K562 (cell line): ENCODE measurements at regions not wholly inside any gene's neighbourhood (a gene's known extent, or its start where the extent isn't known, plus 50 kb on each side); places are given as distances from the start of the nearest gene placed in this dataset.

Source experiments
- ATAC-seq: fragments of 200-7000 bp; cut with Tn5 transposase; 3 replicates; pipeline ENCODE4 v1.9.1; 2020; ENCODE audit warnings: moderate library complexity
- BruUV-seq: library from RNA; stranded (reverse); fragments of 400-500 nt; replicated peaks from 2 replicates; lab custom pipeline; 2021; lab: Mats Ljungman, UMichigan
- CTCF ChIA-PET: fragments of 300-600 bp; formaldehyde crosslinking; extraction: SDS; loops from one replicate; lab custom pipeline; 2021; ENCODE audit warnings: low intra/inter-chr PET ratio; lab: Yijun Ruan, JAX
- POLR2A ChIA-PET: fragments of 300-600, 350-650 bp; sonication (Branson Sonifier 250); formaldehyde crosslinking; extraction: SDS; loops from one replicate; lab custom pipeline; 2021; ENCODE audit warnings: antibody characterized with exemption, inconsistent platforms; lab: Yijun Ruan, JAX
- DNase-seq, 4 experiments: peaks; one replicate each; pipeline versions ENCODE4 v3.0.0 to v3.0.0-alpha.2; 2011 to 2018; ENCODE audit warnings: low spot score in 3 of 4, mixed read lengths in 3 of 4; ENCODE audit errors: extremely low read depth in 1 of 4
- FAIRE-seq: peaks from 2 replicates; lab custom pipeline; 2011; peaks lifted over from hg19 to GRCh38; lab: Jason Lieb, UNC
- H2AFZ ChIP-seq: 2 replicates; pipeline ENCODE4 v1.6.0; 2011; ENCODE audit warnings: low read depth, low read length, control low read depth, inconsistent platforms
- H3K27ac ChIP-seq: fragments of 200-600 bp; 3 replicates; pipeline ENCODE4 v1.8.0; 2011; ENCODE audit warnings: low read depth, mild to moderate bottlenecking, control low read depth, inconsistent platforms, low read length, moderate library complexity, mixed read lengths; ENCODE audit errors: extremely low read depth
- H3K27me3 ChIP-seq, 2 experiments: fragments of 300-600 bp in 1 of 2; 2 replicates in 1 of 2; 3 replicates in 1 of 2; pipeline versions ENCODE4 v1.6.0 to v1.8.0; 2011; ENCODE audit warnings: inconsistent platforms in 2 of 2, low read length in 2 of 2, mild to moderate bottlenecking in 1 of 2, mixed read lengths in 1 of 2, moderate library complexity in 1 of 2; ENCODE audit not compliant: control insufficient read depth in 2 of 2, insufficient read depth in 2 of 2
- H3K36me3 ChIP-seq: fragments of 300-600 bp; 3 replicates; pipeline ENCODE4 v1.8.0; 2011; ENCODE audit warnings: mild to moderate bottlenecking, low read length, inconsistent platforms; ENCODE audit not compliant: control insufficient read depth, insufficient read depth
- H3K4me1 ChIP-seq, 2 experiments: fragments of 200-600 bp in 1 of 2; replicated peaks in 1 of 2; 2 replicates in 1 of 2; 3 replicates in 1 of 2; pipeline versions ENCODE4 v1.5.1 to v1.8.0; 2011; ENCODE audit warnings: inconsistent platforms in 2 of 2, low read length in 2 of 2, mild to moderate bottlenecking in 1 of 2, mixed read lengths in 1 of 2, moderate library complexity in 1 of 2; ENCODE audit not compliant: control insufficient read depth in 2 of 2, insufficient read depth in 2 of 2
- H3K4me2 ChIP-seq: 2 replicates; pipeline ENCODE4 v1.6.1; 2011; ENCODE audit warnings: low read length, control low read depth, inconsistent platforms, mixed read lengths; ENCODE audit not compliant: insufficient read depth
- H3K4me3 ChIP-seq: fragments of 200-600 bp; sonication (generic), shearing (Covaris generic); 2 replicates; pipeline ENCODE4 v1.5.1; 2016; ENCODE audit warnings: control low read depth, inconsistent platforms
- H3K79me2 ChIP-seq: fragments of 200-600 bp; 3 replicates; pipeline ENCODE4 v1.8.0; 2011; ENCODE audit warnings: low read length, inconsistent platforms; ENCODE audit not compliant: control insufficient read depth, insufficient read depth
- H3K9ac ChIP-seq, 2 experiments: 2 replicates each; pipeline versions ENCODE4 v1.6.0 to v1.6.1; 2011; ENCODE audit warnings: low read depth in 2 of 2, low read length in 2 of 2, control low read depth in 1 of 2, inconsistent platforms in 1 of 2, mild to moderate bottlenecking in 1 of 2, mixed read lengths in 1 of 2; ENCODE audit not compliant: insufficient read depth in 1 of 2
- H3K9me1 ChIP-seq: one replicate; pipeline ENCODE4 v1.6.0; 2011; ENCODE audit warnings: inconsistent platforms, mild to moderate bottlenecking, low read length, moderate library complexity; ENCODE audit not compliant: control insufficient read depth, insufficient read depth
- H3K9me3 ChIP-seq: replicated peaks from 2 replicates; pipeline ENCODE4 v1.5.1; 2011; ENCODE audit warnings: low read depth, low read length, inconsistent platforms; ENCODE audit not compliant: control insufficient read depth, insufficient read depth
- H4K20me1 ChIP-seq: replicated peaks from 2 replicates; pipeline ENCODE4 v1.6.1; 2011; ENCODE audit warnings: low read length, inconsistent platforms, mixed read lengths; ENCODE audit not compliant: control insufficient read depth, insufficient read depth
- ZNF696 ChIP-seq: fragments of 250-450 bp; sonication (Bioruptor Pico); conservative IDR thresholded peaks from 2 replicates; pipeline ENCODE4 v1.4.0; 2020; ENCODE audit warnings: mild to moderate bottlenecking, moderate library complexity
- WGBS: fragments of 100-300 bp; shearing (Covaris generic); methylation state at CpG from one replicate; pipeline ENCODE4 v1.1.6; 2016; ENCODE audit warnings: low coverage, mixed read lengths; ENCODE audit not compliant: insufficient coverage; ENCODE audit errors: missing lambda C conversion rate; 5-methylcytosine and 5-hydroxymethylcytosine counted together
- in situ Hi-C: fragments of 300-500 bp; cut with MboI; formaldehyde crosslinking; loops from 4 replicates; pipeline ENCODE4 v1.15.0; 2018; ENCODE audit warnings: inconsistent platforms, mixed read lengths
- intact Hi-C: fragments of 100-400 bp; cut with micrococcal nuclease; formaldehyde crosslinking; loops from 2 replicates; pipeline ENCODE4 v1.14.2; 2022
- TF ChIP-seq, protein P1 (sequence below), 2 experiments: fragments of 450-650 bp; IDR thresholded peaks; 2 replicates each; pipeline ENCODE4 v1.6.1; 2018; ENCODE audit warnings: mild to moderate bottlenecking in 2 of 2, low read depth in 1 of 2; ENCODE audit not compliant: partially characterized antibody in 2 of 2

DNA sequence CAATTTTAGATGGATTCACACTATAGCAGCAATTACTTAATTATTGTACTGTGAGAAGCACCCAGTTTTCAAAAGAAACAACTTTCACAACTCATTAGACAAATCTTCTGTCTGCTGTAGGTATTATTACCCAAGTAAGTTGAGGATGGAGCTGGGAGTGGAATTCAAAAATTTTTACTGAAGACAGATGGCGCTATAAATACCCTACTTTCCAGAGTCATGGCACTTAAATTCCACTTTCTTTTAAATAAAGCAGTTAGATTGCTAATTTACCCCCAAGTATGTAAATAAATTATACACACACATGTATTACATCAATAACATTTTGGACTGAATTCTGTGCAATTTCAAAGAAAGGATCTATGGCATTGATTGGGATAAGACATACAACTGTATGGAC is 166.8 kb downstream of the FTCDNL1 start:
- in situ Hi-C loops: no loop called here
- DNase-seq: no peak
- Histone ChIP-seq H3K4me1 (no peaks in the 10 kb centered on the region), H3K4me3 (no peak overlapping the region), H3K9me1 (no peaks in the 10 kb centered on the region), H2AFZ (no peak overlapping the region), H3K9me3 (no peaks in the 10 kb centered on the region), H3K27ac (no peak overlapping the region), H3K9ac (no peak overlapping the region), H3K27me3 (no peaks in the 10 kb centered on the region), H4K20me1 (no peaks in the 10 kb centered on the region), H3K79me2 (no peaks in the 10 kb centered on the region), H3K36me3 (no peaks in the 10 kb centered on the region), H3K4me2 (no peak overlapping the region)
- ATAC-seq: no peak
- BruUV-seq: no TSS peak
- intact Hi-C loops: no loop called here
- ChIA-PET CTCF (no interaction called here), POLR2A (interaction anchor here (2.2 kb wide), 1 partner anchor 11 kb away, joined by 5 read pairs; no protein-coding TSS in a partner anchor)
- no peak for FAIRE-seq
- 0% methylated on average over 1 of the region's 1 CpG for WGBS
- TF ChIP-seq, protein P1, sequence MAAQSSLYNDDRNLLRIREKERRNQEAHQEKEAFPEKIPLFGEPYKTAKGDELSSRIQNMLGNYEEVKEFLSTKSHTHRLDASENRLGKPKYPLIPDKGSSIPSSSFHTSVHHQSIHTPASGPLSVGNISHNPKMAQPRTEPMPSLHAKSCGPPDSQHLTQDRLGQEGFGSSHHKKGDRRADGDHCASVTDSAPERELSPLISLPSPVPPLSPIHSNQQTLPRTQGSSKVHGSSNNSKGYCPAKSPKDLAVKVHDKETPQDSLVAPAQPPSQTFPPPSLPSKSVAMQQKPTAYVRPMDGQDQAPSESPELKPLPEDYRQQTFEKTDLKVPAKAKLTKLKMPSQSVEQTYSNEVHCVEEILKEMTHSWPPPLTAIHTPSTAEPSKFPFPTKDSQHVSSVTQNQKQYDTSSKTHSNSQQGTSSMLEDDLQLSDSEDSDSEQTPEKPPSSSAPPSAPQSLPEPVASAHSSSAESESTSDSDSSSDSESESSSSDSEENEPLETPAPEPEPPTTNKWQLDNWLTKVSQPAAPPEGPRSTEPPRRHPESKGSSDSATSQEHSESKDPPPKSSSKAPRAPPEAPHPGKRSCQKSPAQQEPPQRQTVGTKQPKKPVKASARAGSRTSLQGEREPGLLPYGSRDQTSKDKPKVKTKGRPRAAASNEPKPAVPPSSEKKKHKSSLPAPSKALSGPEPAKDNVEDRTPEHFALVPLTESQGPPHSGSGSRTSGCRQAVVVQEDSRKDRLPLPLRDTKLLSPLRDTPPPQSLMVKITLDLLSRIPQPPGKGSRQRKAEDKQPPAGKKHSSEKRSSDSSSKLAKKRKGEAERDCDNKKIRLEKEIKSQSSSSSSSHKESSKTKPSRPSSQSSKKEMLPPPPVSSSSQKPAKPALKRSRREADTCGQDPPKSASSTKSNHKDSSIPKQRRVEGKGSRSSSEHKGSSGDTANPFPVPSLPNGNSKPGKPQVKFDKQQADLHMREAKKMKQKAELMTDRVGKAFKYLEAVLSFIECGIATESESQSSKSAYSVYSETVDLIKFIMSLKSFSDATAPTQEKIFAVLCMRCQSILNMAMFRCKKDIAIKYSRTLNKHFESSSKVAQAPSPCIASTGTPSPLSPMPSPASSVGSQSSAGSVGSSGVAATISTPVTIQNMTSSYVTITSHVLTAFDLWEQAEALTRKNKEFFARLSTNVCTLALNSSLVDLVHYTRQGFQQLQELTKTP (IDR thresholded peaks at IDR 0.05; ENCODE audit: low read depth in 1 of 2, partially characterized antibody in 2 of 2): no peak
- no peak for TF ChIP-seq ZNF696 (CRISPR knock-in tag)
